ENCODE measurements at regions not wholly inside any gene's neighbourhood (a gene's known extent, or its start where the extent isn't known, plus 50 kb on each side); places are given as distances from the start of the nearest gene placed in this dataset.
"Not testable (repeated sequence)": the region's sequence is repeated elsewhere in the genome, so short reads cannot be mapped to it uniquely, and the experiment has no call there.

DNA sequence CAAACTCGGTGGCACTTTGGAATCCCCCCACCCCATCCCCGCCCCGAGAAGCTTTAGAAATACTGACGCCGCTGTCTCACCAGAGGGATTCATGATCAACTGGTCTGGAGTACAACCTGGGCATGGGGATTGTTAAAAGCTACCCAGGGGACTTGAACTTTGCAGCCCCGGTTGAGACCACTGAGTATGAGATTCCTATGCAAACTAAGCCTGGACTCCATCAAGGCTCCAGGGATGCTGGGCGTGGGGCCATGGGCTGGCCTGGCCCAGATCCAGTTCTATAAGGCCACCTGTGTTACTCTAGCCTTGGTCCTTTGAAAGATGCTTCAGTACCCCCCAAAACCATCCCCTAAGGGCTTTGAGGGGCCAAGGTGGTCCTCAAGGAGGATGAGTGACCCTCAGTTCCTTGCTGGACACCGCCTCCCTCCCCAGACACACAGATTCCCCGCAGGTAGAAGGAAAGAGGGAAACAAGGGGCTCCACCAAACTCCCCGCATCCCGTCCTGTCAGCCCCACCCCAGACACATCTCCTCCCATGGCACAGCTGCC lies 68.5 kb downstream of the MRPL36 start:
- no peak for DNase-seq

DNA sequence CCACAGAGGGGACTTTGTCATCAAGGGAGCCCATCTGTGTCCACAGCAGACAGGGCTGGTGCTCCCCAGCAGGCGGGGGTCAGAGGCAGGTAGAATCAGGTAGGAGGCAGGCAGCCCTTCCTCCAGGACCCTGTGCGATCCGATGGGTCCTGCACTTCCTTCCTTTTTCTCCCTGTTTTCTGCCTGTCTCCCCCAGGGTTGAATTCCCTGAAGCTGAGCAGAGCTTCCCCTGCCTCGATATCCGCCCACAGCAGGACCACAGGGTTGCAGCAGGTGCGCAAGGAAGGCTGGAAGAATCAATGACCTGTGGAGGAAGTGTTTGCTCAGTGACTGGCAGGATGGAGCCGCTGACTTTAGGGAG lies 69.2 kb downstream of the MRPL36 start:
- no peak for DNase-seq

DNA sequence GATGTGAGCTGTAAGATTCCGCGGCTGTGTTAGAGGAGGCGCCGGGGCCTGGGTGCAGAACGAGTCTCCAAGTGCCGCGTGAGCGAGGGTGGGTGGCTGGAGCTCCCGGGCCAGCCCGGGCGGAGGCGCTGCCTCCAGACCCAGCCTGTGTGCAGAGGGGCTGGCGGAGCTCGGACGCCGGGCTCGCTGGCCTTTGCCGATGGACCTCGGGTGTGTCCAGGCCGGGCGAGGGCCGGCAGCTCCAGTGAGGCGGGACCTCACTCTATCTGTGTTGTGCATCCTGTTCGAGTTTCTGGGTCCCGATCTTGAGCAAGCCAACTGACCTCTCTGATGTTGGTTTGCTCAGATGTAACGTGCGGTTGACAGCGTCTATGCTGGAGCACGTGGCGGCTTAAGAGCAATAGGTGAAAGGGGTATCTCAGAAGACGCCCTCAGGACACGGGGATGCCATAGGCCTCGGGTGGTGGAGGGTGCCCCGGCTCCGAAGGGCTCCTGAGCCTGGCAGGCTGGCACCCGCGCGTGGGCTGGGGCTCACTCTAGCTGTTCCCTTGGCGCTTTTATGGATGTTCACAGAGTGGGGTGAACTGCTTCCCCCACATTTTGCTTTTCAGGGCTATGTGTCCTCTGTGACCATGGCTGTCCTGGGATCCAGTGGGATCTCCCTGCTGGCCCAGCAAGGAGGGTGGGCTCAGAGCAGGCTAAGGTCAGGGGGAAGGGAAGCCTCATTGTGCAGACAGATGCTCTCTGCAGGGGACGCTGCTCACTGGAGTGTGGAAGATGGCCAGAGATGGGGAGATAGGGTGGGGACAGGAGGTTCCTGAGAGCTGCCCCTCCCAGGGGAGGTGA lies 69.8 kb downstream of the MRPL36 start:
- DNase-seq: no peak

DNA sequence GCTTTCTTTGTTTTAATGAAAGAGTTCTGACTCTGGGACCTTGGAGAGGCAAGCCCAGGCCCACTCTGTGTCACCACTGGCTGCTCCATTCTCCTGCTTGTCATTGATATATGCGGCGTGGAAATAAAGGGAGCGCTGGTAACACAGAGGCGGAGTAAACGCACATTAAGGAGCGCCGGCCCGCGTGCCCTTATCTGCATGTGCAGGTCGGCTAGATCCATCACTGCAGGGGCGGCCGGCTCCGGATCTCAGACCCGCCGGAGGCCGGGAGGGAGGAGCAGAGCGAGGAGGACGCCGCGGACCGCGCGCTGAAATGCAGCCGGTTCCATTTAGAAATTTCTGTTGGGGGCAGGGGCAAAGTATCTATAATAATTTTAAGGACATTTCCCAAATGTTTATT lies 70.8 kb downstream of the MRPL36 start:
- no peak for DNase-seq

GRCh38 chr5:1727571-1727970 lies 72.1 kb downstream of the MRPL36 start:
- DNase-seq: no peak

GRCh38 chr5:1726956-1727355 lies 72.7 kb downstream of the MRPL36 start:
- no peak for DNase-seq

DNA sequence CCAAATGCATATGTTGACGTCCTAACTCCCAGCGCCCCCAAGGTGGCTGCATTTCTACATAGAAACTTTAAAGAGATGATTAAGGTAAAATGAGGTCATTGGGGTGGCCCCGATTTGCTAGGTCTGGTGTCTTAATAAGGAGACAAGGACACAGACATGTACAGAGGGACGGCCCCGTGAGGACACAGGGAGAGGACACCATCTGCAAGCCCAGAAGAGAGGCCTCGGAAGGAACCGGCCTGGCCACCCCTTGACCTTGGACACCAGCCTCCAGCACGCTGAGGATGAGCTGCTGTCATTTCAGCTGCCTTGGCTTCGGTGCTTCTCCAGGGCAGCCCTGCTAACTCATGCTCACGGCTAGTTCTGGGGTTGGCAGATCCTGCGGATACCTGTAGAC lies 73.2 kb downstream of the MRPL36 start:
- no peak for DNase-seq

DNA sequence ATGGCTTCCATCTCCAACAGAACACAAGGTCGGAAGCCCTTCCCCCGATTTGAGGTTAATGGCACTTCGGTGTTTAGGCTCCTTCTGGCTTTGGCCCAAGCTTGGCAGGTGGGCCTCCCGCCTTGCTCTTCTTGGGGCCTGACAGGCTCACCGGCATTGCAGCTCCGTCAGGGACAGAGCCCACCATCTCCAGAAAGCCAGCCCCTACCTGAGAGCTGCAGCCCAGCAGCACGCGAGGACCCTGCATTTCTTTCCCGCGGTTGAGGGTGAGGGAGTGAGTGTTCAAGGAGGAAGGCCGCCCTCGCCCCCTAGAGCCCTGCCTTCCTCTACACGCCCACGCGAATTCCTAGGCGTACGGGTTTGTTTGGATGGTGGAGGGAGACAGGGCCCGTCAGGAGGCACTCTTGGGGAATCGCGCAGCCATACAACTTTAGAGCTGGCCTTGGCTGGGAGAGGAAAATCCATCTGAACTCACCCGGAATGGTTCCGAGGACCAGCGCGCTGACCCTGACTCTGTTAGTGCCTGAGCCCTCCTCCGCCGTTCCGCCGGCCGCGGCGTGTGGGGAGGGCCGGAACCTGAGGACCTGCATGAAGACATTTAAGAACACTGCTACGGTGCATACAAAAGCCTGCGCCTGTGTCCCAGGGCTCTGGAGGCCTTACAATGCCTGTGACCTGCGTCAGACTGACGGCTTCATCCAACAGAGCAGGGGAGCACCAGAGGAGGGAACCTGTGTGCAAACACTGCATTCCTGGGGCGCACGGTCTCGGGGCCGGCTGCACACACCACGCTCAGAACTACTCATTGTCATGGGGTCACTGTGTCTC lies 73.8 kb downstream of the MRPL36 start:
- DNase-seq: no peak

DNA sequence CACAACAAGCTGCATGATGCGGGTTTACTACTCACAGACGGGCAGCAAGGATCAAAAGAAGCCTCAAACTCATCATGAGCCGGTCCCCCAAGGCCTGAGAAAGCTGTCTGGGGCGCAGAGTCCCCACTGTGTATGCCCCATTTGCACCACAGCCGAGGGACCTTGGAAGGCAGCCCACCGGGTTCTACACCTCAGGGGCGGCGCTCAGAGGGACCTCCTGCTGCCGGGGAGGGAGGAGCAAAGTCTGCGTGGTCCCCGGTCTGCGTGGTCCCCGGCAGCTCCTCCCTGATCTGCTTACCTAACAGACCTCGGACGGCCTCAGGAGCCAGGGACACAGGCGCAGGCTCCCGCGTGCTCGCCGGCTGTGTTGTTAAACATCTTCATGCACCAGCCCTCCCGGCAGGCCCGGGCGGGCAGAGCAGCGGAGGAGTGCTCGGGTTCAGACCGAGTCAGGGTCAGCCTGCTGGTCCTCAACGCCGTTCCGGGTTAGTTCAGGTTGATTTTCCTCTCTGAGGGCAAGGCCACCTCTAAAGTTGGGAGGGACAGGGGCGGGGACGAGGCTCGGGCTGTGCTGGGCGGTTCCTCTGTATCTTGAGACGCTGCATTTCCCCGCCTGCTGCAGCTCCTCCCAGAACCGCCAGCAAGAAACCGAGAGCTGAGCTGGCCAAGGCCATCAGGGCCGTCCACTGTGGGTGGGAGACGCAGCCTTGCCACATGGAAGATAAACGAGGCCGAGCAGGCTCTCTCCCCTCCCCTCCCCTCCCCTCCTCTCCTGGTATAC lies 74.6 kb downstream of the MRPL36 start:
- no peak for DNase-seq

- no peak for DNase-seq
These were observed 75.4 kb downstream of the MRPL36 start for GRCh38 chr5:1723957-1724821.

DNA sequence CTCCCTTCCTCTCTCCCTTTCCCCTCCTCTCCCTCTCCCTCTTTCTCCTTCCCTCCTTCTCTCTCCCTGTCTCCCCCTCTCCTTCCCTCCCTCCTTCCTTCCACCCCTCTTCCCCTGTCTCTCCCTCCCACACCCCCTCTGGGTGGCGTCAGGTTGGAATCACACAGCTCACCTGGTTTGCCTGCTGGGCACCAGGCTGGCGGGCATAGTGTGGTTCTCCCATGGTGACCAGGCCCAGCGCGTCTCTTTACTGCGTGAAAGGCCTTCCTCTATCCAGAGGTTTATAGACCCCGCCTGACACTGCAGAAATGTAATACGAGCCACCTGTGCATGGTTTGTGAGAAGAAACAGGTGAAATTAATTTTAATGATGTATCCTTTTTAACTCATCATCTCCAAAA lies 76.2 kb downstream of the MRPL36 start:
- no peak for DNase-seq

DNA sequence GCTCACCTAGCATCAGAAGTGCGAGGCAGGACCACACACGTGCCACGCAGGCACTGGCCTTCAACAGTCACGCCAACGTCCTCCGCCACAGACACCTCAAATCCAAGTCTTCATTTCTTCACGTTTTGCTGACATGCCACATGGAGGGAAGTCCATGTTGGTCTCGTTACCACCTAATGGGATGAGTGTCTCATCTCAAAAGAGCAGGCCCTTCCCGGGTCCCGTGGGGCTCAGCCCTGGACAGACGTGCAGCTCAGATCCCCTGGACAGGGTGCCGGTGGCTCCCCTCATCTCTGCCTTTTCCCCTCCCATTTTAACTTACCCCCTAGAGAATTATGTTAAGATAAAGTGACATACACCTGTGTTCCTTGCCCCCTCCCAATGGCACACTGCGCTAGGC lies 76.8 kb downstream of the MRPL36 start:
- DNase-seq: no peak

- DNase-seq: no peak
These were observed 79.1 kb downstream of the MRPL36 start for GRCh38 chr5:1720396-1721110.

- no peak for DNase-seq
These were observed 79.8 kb downstream of the MRPL36 start for GRCh38 chr5:1719860-1720259.

- DNase-seq: no peak
These were observed 81.0 kb downstream of the MRPL36 start for GRCh38 chr5:1718669-1719068.

DNA sequence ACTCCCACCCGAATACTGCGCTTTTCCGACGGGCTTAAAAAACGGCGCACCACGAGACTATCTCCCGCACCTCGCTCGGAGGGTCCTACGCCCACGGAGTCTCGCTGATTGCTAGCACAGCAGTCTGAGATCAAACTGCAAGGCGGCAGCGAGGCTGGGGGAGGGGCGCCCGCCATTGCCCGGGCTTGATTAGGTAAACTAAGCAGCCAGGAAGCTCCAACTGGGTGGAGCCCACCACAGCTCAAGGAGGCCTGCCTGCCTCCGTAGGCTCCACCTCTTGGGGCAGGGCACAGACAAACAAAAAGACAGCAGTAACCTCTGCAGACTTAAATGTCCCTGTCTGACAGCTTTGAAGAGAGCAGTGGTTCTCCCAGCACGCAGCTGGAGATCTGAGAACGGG lies 89.5 kb downstream of the MRPL36 start:
- not testable (repeated sequence) for DNase-seq

GRCh38 chr5:1709171-1709803 lies 90.3 kb downstream of the MRPL36 start:
- no peak for DNase-seq

DNA sequence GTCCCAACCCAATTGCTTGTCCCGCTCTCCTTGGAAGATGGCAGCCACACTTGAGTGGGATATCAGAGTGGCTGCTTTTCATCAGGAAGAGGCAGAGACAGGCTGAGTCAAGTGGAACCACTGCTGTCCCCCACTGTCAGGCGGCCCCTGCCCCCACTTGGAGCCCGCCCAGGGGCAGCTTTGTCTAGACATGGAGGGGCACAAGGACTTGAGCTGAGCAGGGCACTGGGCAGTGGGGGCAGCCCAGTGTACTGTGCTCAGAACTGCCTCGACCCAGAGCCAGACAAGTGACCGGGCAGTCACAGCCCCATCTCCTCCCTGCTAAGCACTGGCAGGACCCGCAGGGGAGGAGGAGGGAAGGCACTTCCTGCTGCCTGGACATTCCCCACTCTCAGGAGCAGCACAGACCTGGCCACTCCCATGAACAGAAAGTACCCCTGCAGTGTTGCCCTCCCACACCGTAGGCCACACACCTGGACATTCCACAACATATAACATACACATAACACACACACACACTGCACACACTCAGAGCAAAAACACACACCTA lies 91.0 kb downstream of the MRPL36 start:
- no peak for DNase-seq

- no peak for DNase-seq
These were observed 92.2 kb downstream of the MRPL36 start for GRCh38 chr5:1707467-1707866.

GRCh38 chr5:1706428-1706827 lies 93.2 kb downstream of the MRPL36 start:
- DNase-seq: no peak

DNA sequence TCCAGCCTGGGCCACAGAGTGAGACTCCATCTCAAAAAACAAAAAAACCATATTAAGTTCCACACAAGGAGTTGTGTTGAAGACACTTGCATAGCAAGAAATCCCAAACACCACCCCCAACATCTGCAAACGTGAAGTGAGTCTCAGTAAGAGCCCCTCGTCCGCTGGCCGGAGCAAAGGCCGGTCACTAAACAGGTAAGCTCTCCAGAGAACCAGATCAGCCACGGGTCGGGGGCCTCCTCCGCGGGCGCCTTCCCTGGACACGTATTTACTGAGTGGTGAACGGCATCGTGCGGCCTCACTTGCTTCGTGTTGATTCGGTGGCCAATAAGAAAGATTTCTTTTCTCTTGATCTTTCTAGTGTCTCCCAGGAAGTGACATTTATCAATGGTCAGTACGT lies 93.6 kb downstream of the MRPL36 start:
- DNase-seq: no peak
